ENCODE measurements at regions not wholly inside any gene's neighbourhood (a gene's known extent, or its start where the extent isn't known, plus 50 kb on each side); places are given as distances from the start of the nearest gene placed in this dataset.
"Not testable (repeated sequence)": the region's sequence is repeated elsewhere in the genome, so short reads cannot be mapped to it uniquely, and the experiment has no call there.

DNA sequence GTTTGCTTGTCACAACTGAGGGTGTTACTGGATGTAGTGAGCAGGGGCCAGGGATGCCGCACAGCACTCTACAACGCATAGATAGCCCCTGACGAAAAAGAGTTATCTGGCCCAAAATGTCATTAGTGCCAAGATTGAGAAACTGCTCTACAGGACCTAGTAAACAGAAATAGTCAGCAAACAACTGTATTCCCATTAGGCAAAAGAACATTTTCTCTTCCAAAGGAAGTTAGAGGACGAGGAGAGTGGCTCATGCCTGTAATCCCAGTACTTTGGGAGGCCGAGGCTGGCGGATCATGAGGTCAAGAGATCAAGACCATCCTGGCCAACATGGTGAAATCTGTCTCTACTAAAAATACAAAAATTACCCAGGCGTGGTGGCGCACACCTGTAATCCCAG lies 189.1 kb downstream of the DUSP10 start:
- H3K4me1 ChIP-seq (ENCODE audit: control insufficient read depth, insufficient read depth, low read length, poor library complexity, severe bottlenecking); H3K27ac ChIP-seq (ENCODE audit: low read depth, low read length, severe bottlenecking); H3K4me3 ChIP-seq (ENCODE audit: extremely low read depth, insufficient read depth, low read length, poor library complexity, severe bottlenecking); H3K36me3 ChIP-seq (ENCODE audit: control insufficient read depth, insufficient read depth, low read length); H3K9me3 ChIP-seq (ENCODE audit: control insufficient read depth, low read length): not testable (repeated sequence)
- WGBS, 2 experiments (ENCODE audit: insufficient coverage in 2 of 2), result 91 to 97% methylated on average over 7 to 8 of the region's 8 CpGs

DNA sequence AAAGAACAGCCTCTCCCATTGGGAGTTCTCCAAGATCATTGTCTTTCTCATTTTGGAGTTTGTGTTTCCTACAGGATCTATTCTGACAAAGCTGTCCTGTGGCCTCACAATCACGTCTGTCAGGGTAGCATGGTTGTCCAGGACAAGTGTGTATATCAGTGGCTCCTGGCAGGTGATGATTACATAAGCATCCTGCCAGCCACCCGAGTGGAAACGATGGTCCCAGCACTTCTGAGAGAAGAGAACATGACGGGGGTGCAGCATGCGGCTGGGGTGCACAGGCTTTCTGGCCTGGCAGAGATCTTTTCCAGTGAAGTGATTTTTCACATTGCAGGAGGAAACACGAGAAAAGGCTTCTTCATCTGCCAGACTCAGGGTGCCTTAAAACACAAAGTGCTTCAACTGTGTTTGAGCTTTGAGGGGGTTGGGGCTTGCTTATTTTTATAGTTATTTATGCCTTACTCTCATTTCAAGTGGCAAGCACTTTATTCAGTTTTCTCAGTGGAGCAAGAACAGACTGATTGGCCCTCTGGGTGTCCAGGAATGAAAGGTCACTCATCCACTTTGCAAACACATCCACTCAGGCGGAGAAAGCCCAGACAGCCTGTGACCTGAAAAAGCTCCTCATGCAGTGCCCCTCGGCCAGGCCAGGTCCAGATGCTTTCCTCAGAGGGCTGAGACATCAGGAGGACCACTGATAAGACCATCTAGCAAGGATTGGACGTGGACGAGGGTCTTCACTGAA lies 186.0 kb downstream of the DUSP10 start:
- Histone ChIP-seq H3K27ac (ENCODE audit: low read depth, low read length, severe bottlenecking) (no peak overlapping the region), H3K4me3 (ENCODE audit: extremely low read depth, insufficient read depth, low read length, poor library complexity, severe bottlenecking) (no peak overlapping the region), H3K36me3 (ENCODE audit: control insufficient read depth, insufficient read depth, low read length) (no peaks in the 10 kb centered on the region), H3K4me1 (ENCODE audit: control insufficient read depth, insufficient read depth, low read length, poor library complexity, severe bottlenecking) (no peaks in the 10 kb centered on the region), H3K9me3 (ENCODE audit: control insufficient read depth, low read length) (no peaks in the 10 kb centered on the region)
- WGBS, 2 experiments (ENCODE audit: insufficient coverage in 2 of 2), result 85 to 95% methylated on average over 9 to 10 of the region's 10 CpGs

- H3K36me3 ChIP-seq (ENCODE audit: control insufficient read depth, insufficient read depth, low read length), result no peaks in the 10 kb centered on the region
Measured at GRCh38 chr1:221556435-221556834, 185.5 kb downstream of the DUSP10 start.

DNA sequence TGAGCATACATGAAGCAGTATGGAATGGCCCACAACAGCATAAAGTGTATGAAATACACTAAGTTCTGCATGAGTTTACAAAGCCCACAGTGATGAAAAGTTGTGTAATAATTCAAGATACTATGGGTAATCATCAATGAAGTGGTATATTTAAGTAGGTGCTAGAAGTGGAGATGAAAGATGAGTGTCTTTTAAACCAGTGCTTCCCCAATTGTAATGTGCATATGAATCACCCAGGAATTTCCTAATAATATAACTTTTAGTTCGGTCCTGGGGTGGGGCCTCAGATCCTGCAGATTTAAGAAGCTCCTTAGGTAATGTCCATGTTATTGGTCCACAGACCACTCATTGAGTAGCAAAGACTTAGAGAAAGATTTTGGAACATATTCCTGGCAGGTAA lies 184.9 kb downstream of the DUSP10 start:
- Histone ChIP-seq H3K27ac (ENCODE audit: low read depth, low read length, severe bottlenecking) (no peak overlapping the region), H3K4me1 (ENCODE audit: control insufficient read depth, insufficient read depth, low read length, poor library complexity, severe bottlenecking) (no peaks in the 10 kb centered on the region), H3K36me3 (ENCODE audit: control insufficient read depth, insufficient read depth, low read length) (no peaks in the 10 kb centered on the region), H3K4me3 (ENCODE audit: extremely low read depth, insufficient read depth, low read length, poor library complexity, severe bottlenecking) (no peak overlapping the region), H3K9me3 (ENCODE audit: control insufficient read depth, low read length) (no peaks in the 10 kb centered on the region)
- WGBS, 2 experiments (ENCODE audit: insufficient coverage in 2 of 2), result 80% methylated on average over 1 of the region's 1 CpG; no CpG with 5 or more reads in 1 of the 2 experiments

More at GRCh38 chr1:221556435-221556834, 185.5 kb downstream of the DUSP10 start:
- H3K27ac ChIP-seq (ENCODE audit: low read depth, low read length, severe bottlenecking), result no peak overlapping the region
- no peaks in the 10 kb centered on the region for H3K4me1 ChIP-seq (ENCODE audit: control insufficient read depth, insufficient read depth, low read length, poor library complexity, severe bottlenecking)
- H3K4me3 ChIP-seq (ENCODE audit: extremely low read depth, insufficient read depth, low read length, poor library complexity, severe bottlenecking), result no peak overlapping the region
- no peaks in the 10 kb centered on the region for H3K9me3 ChIP-seq (ENCODE audit: control insufficient read depth, low read length)

DNA sequence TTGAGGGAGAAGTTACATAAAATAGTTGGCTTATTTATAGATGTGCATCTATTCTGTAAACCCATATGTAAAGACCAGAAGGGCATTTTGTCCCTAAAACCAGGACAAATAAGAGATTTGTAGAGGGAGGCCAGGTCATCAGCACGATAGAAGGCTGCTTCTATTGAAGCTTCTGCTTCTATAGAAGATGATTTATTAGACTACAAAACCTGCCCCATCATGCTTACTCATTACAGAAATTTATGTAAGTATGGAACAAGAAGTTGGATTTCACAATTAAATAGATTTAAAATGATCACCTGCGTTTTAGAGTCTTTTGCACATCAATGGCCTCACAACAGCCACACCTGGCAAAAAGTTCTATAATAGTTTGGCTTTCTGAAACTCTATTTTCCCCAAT lies 183.5 kb downstream of the DUSP10 start:
- H3K27ac ChIP-seq (ENCODE audit: low read depth, low read length, severe bottlenecking), result no peak overlapping the region
- H3K4me1 ChIP-seq (ENCODE audit: control insufficient read depth, insufficient read depth, low read length, poor library complexity, severe bottlenecking), result no peaks in the 10 kb centered on the region
- 83% methylated on average over 1 of the region's 2 CpGs; no CpG with 5 or more reads in 1 of the 2 experiments for WGBS, 2 experiments (ENCODE audit: insufficient coverage in 2 of 2)
- no peak overlapping the region for H3K4me3 ChIP-seq (ENCODE audit: extremely low read depth, insufficient read depth, low read length, poor library complexity, severe bottlenecking)
- no peaks in the 10 kb centered on the region for H3K36me3 ChIP-seq (ENCODE audit: control insufficient read depth, insufficient read depth, low read length)
- H3K9me3 ChIP-seq (ENCODE audit: control insufficient read depth, low read length), result no peaks in the 10 kb centered on the region

DNA sequence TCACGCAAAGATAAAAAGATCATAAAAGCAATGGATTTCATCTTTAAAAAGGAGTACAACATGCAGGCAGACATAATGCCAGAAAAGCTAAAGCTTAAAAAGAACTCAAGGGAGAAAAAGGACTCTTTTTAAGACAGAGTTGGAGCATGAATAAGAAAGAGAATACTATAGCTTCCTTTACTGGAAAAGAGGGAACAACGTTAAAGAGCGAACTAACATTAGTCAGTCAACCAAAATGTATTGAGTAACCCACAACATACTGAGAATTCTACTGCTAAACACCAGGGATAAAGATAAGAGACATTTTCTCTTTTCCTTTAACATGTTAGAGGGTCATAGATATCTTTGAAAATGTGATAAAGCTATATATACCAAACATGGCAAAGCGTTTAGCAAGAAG lies 182.0 kb downstream of the DUSP10 start:
- Histone ChIP-seq H3K9me3 (ENCODE audit: control insufficient read depth, low read length) (no peaks in the 10 kb centered on the region), H3K36me3 (ENCODE audit: control insufficient read depth, insufficient read depth, low read length) (no peaks in the 10 kb centered on the region), H3K27ac (ENCODE audit: low read depth, low read length, severe bottlenecking) (no peak overlapping the region), H3K4me3 (ENCODE audit: extremely low read depth, insufficient read depth, low read length, poor library complexity, severe bottlenecking) (no peak overlapping the region), H3K4me1 (ENCODE audit: control insufficient read depth, insufficient read depth, low read length, poor library complexity, severe bottlenecking) (no peaks in the 10 kb centered on the region)
- WGBS, 2 experiments (ENCODE audit: insufficient coverage in 2 of 2), result no CpG with 5 or more reads among the region's 4 CpGs

DNA sequence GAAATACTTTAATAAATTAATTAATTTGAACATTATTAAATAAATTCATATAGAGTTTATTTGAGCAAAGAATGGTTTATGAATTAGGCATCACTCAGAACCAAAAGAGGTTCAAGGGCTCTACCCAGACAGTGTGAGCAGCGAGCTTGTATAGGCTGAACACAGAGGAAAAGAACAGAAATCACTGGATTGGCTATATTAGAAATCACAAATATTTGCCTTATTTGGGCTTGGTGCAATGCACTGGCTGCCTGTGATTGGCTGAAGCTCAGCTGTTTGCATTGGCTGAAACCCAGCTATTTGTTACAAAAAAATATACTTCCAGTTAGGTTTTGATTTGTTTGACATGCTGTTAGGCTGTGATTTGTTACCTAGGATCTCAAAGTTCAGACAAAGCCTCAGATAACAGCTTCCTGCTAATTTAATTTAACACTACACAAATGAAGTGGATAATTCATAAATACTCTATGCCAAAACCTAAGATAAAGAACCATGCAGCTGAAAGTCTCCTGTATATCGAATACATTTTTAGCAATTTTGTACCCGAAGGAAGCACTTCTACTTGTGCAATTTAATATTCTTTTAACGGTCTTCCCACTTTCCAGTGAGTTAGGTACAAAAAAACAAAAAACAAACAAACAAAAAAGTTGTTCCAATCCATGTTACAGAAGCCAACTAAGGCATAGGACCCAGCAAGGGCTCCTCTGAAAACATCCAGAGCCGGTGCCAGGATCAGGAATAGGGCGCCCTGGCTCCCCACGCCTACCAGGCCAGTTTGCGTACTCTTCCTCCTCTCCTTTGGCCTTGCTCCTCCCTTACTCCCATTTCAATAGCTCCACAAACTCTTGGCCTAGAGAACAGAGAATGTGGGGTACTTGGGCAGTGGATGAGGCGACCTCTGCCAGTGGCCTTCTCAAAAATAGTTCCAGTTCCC lies 179.1 kb downstream of the DUSP10 start:
- Histone ChIP-seq H3K4me3 (ENCODE audit: extremely low read depth, insufficient read depth, low read length, poor library complexity, severe bottlenecking) (no peak overlapping the region), H3K27ac (ENCODE audit: low read depth, low read length, severe bottlenecking) (no peak overlapping the region), H3K4me1 (ENCODE audit: control insufficient read depth, insufficient read depth, low read length, poor library complexity, severe bottlenecking) (no peaks in the 10 kb centered on the region), H3K9me3 (ENCODE audit: control insufficient read depth, low read length) (no peaks in the 10 kb centered on the region), H3K36me3 (ENCODE audit: control insufficient read depth, insufficient read depth, low read length) (no peaks in the 10 kb centered on the region)
- 93 to 96% methylated on average over 7 of the region's 9 CpGs for WGBS, 2 experiments (ENCODE audit: insufficient coverage in 2 of 2)

DNA sequence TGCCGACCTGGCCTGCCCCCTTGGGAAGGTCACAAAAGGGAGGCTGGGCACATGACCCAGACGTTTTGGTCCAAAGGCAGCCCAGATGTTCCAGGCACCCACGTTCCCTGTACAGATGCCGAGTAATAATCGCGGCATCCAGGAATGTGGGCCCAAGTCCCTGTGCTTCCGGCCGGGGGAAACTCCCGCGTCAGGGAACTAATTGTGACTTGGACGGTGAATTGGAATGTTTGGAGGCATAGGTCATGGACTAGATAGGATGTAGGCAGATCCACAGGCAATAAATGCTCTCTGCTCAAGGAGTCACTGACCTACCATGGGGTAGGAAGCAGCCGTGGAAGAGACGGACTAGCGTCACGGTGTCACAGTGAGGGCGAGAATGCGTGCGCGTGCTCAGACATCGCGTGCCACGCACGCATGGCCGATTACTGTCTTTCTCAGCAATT lies 178.4 kb downstream of the DUSP10 start:
- Histone ChIP-seq H3K4me3 (ENCODE audit: extremely low read depth, insufficient read depth, low read length, poor library complexity, severe bottlenecking) (no peak overlapping the region), H3K9me3 (ENCODE audit: control insufficient read depth, low read length) (no peaks in the 10 kb centered on the region), H3K4me1 (ENCODE audit: control insufficient read depth, insufficient read depth, low read length, poor library complexity, severe bottlenecking) (no peaks in the 10 kb centered on the region), H3K27ac (ENCODE audit: low read depth, low read length, severe bottlenecking) (no peak overlapping the region), H3K36me3 (ENCODE audit: control insufficient read depth, insufficient read depth, low read length) (no peaks in the 10 kb centered on the region)
- WGBS, 2 experiments (ENCODE audit: insufficient coverage in 2 of 2), result 94 to 99% methylated on average over 22 to 24 of the region's 24 CpGs

- H3K4me3 ChIP-seq (ENCODE audit: extremely low read depth, insufficient read depth, low read length, poor library complexity, severe bottlenecking), result no peak overlapping the region
- no peaks in the 10 kb centered on the region for H3K36me3 ChIP-seq (ENCODE audit: control insufficient read depth, insufficient read depth, low read length)
- no peaks in the 10 kb centered on the region for H3K9me3 ChIP-seq (ENCODE audit: control insufficient read depth, low read length)
- no peak overlapping the region for H3K27ac ChIP-seq (ENCODE audit: low read depth, low read length, severe bottlenecking)
- H3K4me1 ChIP-seq (ENCODE audit: control insufficient read depth, insufficient read depth, low read length, poor library complexity, severe bottlenecking), result no peaks in the 10 kb centered on the region
- 88 to 91% methylated on average over 1 of the region's 2 CpGs for WGBS, 2 experiments (ENCODE audit: insufficient coverage in 2 of 2)
Measured at GRCh38 chr1:221564891-221565290, 177.0 kb downstream of the DUSP10 start.

- H3K4me1 ChIP-seq (ENCODE audit: control insufficient read depth, insufficient read depth, low read length, poor library complexity, severe bottlenecking), result no peaks in the 10 kb centered on the region
- no peak overlapping the region for H3K27ac ChIP-seq (ENCODE audit: low read depth, low read length, severe bottlenecking)
- H3K36me3 ChIP-seq (ENCODE audit: control insufficient read depth, insufficient read depth, low read length), result no peaks in the 10 kb centered on the region
- WGBS, 2 experiments (ENCODE audit: insufficient coverage in 2 of 2), result 100% methylated on average over 2 to 3 of the region's 5 CpGs
- no peaks in the 10 kb centered on the region for H3K9me3 ChIP-seq (ENCODE audit: control insufficient read depth, low read length)
- no peak overlapping the region for H3K4me3 ChIP-seq (ENCODE audit: extremely low read depth, insufficient read depth, low read length, poor library complexity, severe bottlenecking)
Measured at GRCh38 chr1:221565711-221566110, 176.2 kb downstream of the DUSP10 start.

Data from mesodermal cell (in vitro differentiated cells).